WTC11 (cell line): ENCODE measurements at regions not wholly inside any gene's neighbourhood (a gene's known extent, or its start where the extent isn't known, plus 50 kb on each side); places are given as distances from the start of the nearest gene placed in this dataset.

Source experiments
- ATAC-seq: fragments of 200-7000 bp; cut with Tn5 transposase; 2 replicates; pipeline ENCODE4 v1.10.0; 2021; ENCODE audit warnings: mild to moderate bottlenecking, moderate library complexity
- CTCF ChIA-PET: fragments of 300-600 bp; sonication (Branson Sonifier 250); formaldehyde crosslinking; loops from one replicate; lab custom pipeline; 2021; ENCODE audit warnings: antibody characterized with exemption; lab: Charles Lee
- POLR2A ChIA-PET: fragments of 350-600 bp; sonication (Branson Sonifier 250); formaldehyde crosslinking; loops from one replicate; lab custom pipeline; 2021; ENCODE audit warnings: antibody characterized with exemption; lab: Charles Lee
- DNase-seq: peaks from one replicate; pipeline ENCODE4 v3.0.0; 2021; ENCODE audit warnings: low spot score
- H3K27ac Mint-ChIP-seq: 2 replicates; pipeline ENCODE4 v1.8.0; 2021; ENCODE audit warnings: mixed read lengths
- H3K27me3 Mint-ChIP-seq: 2 replicates; pipeline ENCODE4 v1.8.0; 2021; ENCODE audit warnings: low read depth, mild to moderate bottlenecking, moderate library complexity, mixed read lengths
- H3K36me3 Mint-ChIP-seq: 2 replicates; pipeline ENCODE4 v1.8.0; 2021; ENCODE audit warnings: mixed read lengths
- H3K4me1 Mint-ChIP-seq: 2 replicates; pipeline ENCODE4 v1.8.0; 2022; ENCODE audit warnings: mixed read lengths
- H3K4me3 Mint-ChIP-seq: 2 replicates; pipeline ENCODE4 v1.8.0; 2021; ENCODE audit warnings: mild to moderate bottlenecking, moderate library complexity, mixed read lengths
- H3K9me3 Mint-ChIP-seq: 2 replicates; pipeline ENCODE4 v1.8.0; 2021; ENCODE audit warnings: mixed read lengths
- AFF4 ChIP-seq: sonication (generic); formaldehyde crosslinking; IDR thresholded peaks from 2 replicates; pipeline ENCODE4 v1.8.1; 2023; ENCODE audit warnings: mild to moderate bottlenecking, missing genetic modification reagents, borderline replicate concordance
- AR ChIP-seq: fragments of 250-450 bp; sonication (Bioruptor Pico); IDR thresholded peaks from 2 replicates; pipeline ENCODE4 v1.9.0; 2021; ENCODE audit warnings: mild to moderate bottlenecking
- CDX4 ChIP-seq: fragments of 250-450 bp; sonication (Bioruptor Pico); IDR thresholded peaks from 2 replicates; pipeline ENCODE4 v1.9.0; 2021; ENCODE audit warnings: moderate library complexity, mild to moderate bottlenecking, inconsistent platforms, borderline replicate concordance
- CREB1 ChIP-seq: sonication (generic); formaldehyde crosslinking; IDR thresholded peaks from 2 replicates; pipeline ENCODE4 v1.8.0; 2023; ENCODE audit warnings: mild to moderate bottlenecking, missing genetic modification reagents
- FOXK1 ChIP-seq: sonication (generic); formaldehyde crosslinking; IDR thresholded peaks from 2 replicates; pipeline ENCODE4 v1.8.0; 2022; ENCODE audit warnings: mild to moderate bottlenecking, moderate library complexity, missing genetic modification reagents
- NR1H2 ChIP-seq: sonication (generic); formaldehyde crosslinking; IDR thresholded peaks from 2 replicates; pipeline ENCODE4 v1.9.0; 2021; ENCODE audit warnings: mild to moderate bottlenecking, moderate library complexity, missing genetic modification reagents
- PRRX2 ChIP-seq: fragments of 250-450 bp; sonication (Bioruptor Pico); IDR thresholded peaks from 2 replicates; pipeline ENCODE4 v1.8.0; 2021; ENCODE audit warnings: mild to moderate bottlenecking
- RELA ChIP-seq: sonication (generic); formaldehyde crosslinking; IDR thresholded peaks from 2 replicates; pipeline ENCODE4 v1.8.1; 2022; ENCODE audit warnings: missing genetic modification reagents, mild to moderate bottlenecking, borderline replicate concordance
- ZBTB21 ChIP-seq: sonication (generic); formaldehyde crosslinking; IDR thresholded peaks from 2 replicates; pipeline ENCODE4 v1.8.1; 2023; ENCODE audit warnings: mild to moderate bottlenecking, missing genetic modification reagents, borderline replicate concordance
- ZNF138 ChIP-seq: sonication (generic); formaldehyde crosslinking; conservative IDR thresholded peaks from 2 replicates; pipeline ENCODE4 v1.8.1; 2022; ENCODE audit warnings: mild to moderate bottlenecking, moderate library complexity, missing genetic modification reagents
- ZNF219 ChIP-seq: sonication (generic); formaldehyde crosslinking; IDR thresholded peaks from 2 replicates; pipeline ENCODE4 v1.8.0; 2023; ENCODE audit warnings: missing genetic modification reagents, mild to moderate bottlenecking, borderline replicate concordance
- ZNF263 ChIP-seq: sonication (generic); formaldehyde crosslinking; IDR thresholded peaks from 2 replicates; pipeline ENCODE4 v1.8.1; 2022; ENCODE audit warnings: low read depth, mild to moderate bottlenecking, moderate library complexity, missing genetic modification reagents
- TF ChIP-seq, protein P1 (sequence below): sonication (generic); formaldehyde crosslinking; IDR thresholded peaks from 2 replicates; pipeline ENCODE4 v1.8.1; 2023; ENCODE audit warnings: mild to moderate bottlenecking, missing genetic modification reagents, moderate library complexity

DNA sequence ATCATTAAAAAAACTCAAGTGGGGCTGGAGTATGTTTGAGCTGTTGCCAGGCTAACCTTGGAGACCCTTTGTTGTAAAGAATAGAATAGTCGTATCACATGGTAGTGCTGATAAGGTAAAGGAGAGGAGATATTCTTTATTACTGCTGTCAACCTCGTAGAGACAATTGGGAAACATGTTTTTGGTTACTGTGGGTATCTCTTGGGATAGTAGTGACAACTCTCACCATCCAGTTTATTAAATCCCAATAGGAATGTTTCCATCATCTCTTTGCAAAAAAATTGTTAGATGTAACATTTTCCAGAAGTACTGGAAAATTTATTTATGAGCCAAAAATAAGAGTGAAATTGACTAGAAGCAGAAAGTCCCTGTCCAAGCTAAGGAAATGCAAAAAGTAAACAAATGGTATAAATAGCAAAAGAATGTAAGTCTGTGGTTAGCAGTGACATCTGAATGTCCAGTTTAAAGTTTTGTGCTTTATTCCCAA is 829.3 kb upstream of the CITED2 start (continued):
- TF ChIP-seq, protein P1, sequence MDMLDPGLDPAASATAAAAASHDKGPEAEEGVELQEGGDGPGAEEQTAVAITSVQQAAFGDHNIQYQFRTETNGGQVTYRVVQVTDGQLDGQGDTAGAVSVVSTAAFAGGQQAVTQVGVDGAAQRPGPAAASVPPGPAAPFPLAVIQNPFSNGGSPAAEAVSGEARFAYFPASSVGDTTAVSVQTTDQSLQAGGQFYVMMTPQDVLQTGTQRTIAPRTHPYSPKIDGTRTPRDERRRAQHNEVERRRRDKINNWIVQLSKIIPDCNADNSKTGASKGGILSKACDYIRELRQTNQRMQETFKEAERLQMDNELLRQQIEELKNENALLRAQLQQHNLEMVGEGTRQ (CRISPR knock-in tag) = no peak
- no peak for TF ChIP-seq CDX4

DNA sequence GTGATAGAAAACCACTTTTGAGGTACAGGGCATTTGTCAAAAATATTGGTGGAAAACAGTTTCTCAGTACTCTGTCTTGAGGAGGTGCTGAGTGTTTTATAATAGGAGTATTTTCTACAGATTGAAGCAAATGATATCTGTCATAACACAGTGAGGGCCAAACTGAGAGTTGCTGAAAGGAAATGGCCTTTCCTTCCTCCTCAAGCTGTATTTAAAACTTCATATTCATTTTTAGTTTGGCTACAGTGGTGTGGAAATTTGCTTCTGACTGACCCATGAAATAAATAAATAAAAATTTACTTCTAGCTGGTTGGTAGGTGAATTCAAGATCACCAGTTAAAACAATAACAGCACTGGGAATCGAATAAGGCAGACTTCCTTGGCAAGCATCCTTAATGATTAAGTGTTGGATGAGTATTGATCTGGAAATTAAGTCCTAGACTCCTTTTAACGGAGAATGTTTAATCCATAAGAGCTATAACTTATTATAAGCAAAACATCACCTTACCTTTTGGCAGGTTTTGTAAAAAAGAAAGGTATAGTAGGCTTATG is 828.6 kb upstream of the CITED2 start:
- Mint-ChIP-seq H3K4me3 (no peak overlapping the region), H3K4me1 (no peaks in the 10 kb centered on the region), H3K36me3 (peaks cover 6% of the 10 kb centered on the region; the same call in 1 of the 2 replicates), H3K9me3 (peaks cover 33% of the 10 kb centered on the region), H3K27me3 (no peaks in the 10 kb centered on the region), H3K27ac (no peak overlapping the region)
- CTCF ChIA-PET = interaction anchor here (0.5 kb wide), 1 partner anchor 401 kb away, joined by 4 read pairs; no protein-coding TSS in a partner anchor
- no peak for DNase-seq
- no peak for ATAC-seq
- POLR2A ChIA-PET = no interaction called here
- no peak for TF ChIP-seq RELA (CRISPR knock-in tag)
- no peak for TF ChIP-seq FOXK1 (CRISPR knock-in tag)
- no peak for TF ChIP-seq NR1H2 (CRISPR knock-in tag)
- no peak for TF ChIP-seq ZBTB21
- TF ChIP-seq ZNF138 = no peak
- TF ChIP-seq ZNF263 = no peak
- TF ChIP-seq AFF4 (CRISPR knock-in tag) = no peak
- no peak for TF ChIP-seq AR (CRISPR knock-in tag)

GRCh38 chr6:140201787-140202458 is 827.5 kb upstream of the CITED2 start:
- Mint-ChIP-seq H3K27ac (no peak overlapping the region), H3K27me3 (no peaks in the 10 kb centered on the region), H3K9me3 (peaks cover 37% of the 10 kb centered on the region), H3K4me1 (no peaks in the 10 kb centered on the region), H3K36me3 (peaks cover 8% of the 10 kb centered on the region), H3K4me3 (no peak overlapping the region)
- no peak for DNase-seq
- TF ChIP-seq ZNF219 (CRISPR knock-in tag) = no peak
- TF ChIP-seq PRRX2 = no peak
- no peak for TF ChIP-seq CREB1 (CRISPR knock-in tag)
- POLR2A ChIA-PET = no interaction called here
- no peak for ATAC-seq
- CTCF ChIA-PET = no interaction called here
